Stimulated activated CD4-positive, alpha-beta T cell treated with anti-CD3 and anti-CD28 coated beads, Interleukin-15, amount 100 ng/mL, for 24 hours (primary cell): ENCODE measurements at regions not wholly inside any gene's neighbourhood (a gene's known extent, or its start where the extent isn't known, plus 50 kb on each side); places are given as distances from the start of the nearest gene placed in this dataset.
A peak's percentile ranks its signal among the peaks of the same experiment; 100 is the strongest.

Experiments
- DNase-seq: peaks from one replicate; pipeline ENCODE4 v3.0.0-alpha.2; 2020

- DNase-seq = no peak
These were observed 328.4 kb upstream of the POU3F1 start for GRCh38 chr1:38375035-38375434.

DNA sequence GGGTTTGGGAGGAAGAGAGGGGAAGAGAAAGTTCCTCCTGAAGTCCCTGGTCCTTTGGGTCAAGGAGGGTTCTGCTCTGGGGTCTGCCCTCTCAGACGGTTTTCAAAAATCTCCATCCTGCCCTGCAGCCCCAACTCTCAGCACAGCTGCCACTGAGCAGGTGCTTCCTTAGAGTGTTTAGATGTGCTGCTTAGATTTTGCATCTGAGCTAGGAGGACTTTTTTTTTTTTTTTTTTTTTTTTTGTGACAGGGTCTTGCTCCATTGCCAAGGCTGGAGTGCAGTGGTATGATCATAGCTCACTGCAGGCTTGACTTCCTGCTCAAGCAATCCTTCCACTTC is 324.9 kb upstream of the POU3F1 start:
- DNase-seq = no peak

- DNase-seq = no peak
These were observed 324.3 kb upstream of the POU3F1 start for GRCh38 chr1:38370716-38371504.

- DNase-seq = no peak
These were observed 318.6 kb upstream of the POU3F1 start for GRCh38 chr1:38365242-38365641.

DNA sequence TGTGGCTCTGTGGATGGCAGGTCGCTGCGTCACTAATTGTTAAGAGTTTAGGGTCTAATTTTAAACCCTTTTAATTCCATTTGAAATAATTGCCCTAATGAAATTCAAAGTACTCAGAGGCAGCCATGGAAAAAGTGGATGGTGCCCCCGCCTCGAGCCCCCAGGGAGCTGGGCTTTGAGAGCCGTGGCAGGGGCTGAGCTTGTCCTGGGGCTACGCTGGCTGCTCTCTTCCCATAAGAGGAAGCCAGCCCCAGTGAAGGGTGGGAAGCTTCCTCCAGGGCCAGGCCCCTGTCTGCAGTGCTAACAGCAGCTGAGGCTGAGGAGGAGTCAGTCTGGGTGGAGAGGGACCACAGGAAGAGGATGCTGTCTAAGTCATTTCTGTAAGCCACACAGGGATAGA is 315.0 kb upstream of the POU3F1 start:
- DNase-seq = no peak

GRCh38 chr1:38360807-38361206 is 314.2 kb upstream of the POU3F1 start:
- DNase-seq = no peak

GRCh38 chr1:38353956-38354355 is 307.4 kb upstream of the POU3F1 start:
- DNase-seq = no peak

DNA sequence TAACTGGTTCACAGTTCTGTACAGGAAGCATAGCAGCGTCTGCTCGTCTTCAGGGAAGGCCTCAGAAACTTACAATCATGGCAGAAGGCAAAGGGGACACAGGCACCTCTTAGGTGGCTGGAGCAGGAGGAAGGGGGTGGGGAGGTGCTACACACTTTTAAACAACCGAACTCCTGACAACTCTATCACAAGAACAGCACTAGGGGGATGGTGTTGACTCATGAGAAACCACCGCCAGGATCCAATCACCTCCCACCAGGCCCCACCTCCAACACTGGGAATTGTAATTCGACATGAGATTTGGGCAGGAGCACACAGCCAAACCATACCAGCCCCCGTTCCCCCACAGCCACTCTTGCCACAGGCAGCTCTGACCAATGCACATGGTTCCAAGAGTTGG is 306.3 kb upstream of the POU3F1 start:
- no peak for DNase-seq

DNA sequence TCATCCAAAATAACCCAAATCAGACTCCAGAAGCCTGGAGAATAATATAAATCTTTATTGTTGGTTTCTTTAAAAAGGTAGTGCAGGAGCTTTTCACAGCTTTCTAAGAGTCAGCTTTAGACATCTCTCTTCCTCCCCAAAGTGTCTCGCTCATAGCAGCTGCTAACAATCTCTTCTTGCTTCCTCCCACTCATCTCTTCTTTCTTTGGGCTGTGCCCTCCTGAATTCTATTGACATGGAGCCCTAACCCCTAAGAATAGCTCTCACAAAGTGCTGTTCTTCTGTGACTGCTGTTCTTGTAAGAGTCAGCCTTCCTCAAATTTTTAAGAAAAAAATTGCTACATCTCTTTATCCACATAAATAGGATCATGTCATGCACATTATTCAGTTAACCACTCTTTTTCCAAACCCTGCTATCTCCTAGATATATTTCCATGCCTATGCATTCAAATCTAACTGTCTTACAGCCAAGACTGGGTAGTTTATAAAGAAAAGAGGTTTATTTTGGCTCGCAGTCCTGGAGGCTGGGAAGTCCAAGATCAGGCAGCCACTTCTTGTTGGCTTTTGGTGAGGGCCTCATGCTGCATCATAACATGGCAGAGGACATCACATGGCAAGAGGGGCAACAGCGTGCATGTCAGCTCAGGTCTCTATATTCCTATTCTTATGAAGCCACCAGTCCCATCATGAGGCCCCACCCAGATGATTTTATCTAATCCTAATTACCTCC is 301.0 kb upstream of the POU3F1 start:
- no peak for DNase-seq

- peak; percentile 26 for DNase-seq
These were observed 298.1 kb upstream of the POU3F1 start for GRCh38 chr1:38344716-38345115.

DNA sequence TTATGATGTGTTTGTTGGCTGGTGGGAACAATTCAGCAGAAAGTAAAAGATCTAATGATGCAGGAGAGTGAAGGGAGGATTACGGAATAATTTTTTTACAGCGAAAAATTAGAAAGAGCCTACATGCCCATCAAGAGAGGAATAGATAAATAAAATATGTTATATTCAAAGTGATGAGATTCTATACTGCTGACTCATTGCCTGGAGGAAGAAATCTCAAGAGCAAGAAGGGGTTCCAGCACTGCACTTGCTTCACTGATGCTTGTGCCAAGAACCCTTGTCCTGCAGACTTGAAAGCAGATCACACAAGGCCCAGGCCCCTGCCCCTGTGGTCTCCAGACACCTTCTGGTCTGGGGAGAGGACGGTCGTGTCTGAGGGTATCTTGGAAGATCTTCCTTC is 295.1 kb upstream of the POU3F1 start:
- DNase-seq = no peak

DNA sequence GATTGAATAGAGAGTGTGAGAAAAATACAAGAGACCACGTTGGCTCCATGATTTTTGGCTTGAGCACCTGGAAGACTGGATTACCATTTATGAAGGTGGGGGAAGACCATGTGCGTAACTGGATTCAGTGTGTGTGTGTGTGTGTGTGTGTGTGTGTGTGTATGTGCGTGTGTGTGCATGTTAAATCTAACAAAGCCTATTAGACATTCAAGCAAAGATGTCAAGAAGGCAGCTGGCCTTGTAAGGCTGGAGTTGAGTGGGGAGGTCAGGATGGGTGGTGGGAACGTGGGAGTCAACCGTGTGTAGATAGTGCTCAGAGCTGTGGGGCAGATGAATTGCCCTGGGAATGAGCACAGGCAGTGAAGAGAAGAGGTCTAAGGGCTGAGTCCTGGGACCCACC is 293.8 kb upstream of the POU3F1 start:
- no peak for DNase-seq

DNA sequence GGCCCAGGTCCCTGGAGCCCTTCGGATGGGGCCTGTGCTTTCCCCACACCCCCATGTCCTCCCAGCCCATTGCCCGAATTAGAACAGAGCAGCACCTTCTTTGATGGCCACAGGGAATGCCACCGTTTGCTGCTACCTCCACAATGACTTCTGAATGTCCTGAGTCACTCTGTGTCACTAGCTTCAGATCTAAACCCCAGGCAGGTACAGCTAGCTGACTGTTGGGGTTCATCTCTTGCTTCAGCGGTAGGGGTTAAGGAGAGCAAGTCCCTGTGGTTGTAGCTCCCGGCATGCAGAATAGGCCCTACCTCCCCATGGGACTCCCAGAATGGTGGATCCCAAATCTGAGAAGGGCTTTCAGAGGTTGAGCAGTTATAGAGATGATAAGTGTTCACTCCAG is 291.1 kb upstream of the POU3F1 start:
- DNase-seq = no peak

DNA sequence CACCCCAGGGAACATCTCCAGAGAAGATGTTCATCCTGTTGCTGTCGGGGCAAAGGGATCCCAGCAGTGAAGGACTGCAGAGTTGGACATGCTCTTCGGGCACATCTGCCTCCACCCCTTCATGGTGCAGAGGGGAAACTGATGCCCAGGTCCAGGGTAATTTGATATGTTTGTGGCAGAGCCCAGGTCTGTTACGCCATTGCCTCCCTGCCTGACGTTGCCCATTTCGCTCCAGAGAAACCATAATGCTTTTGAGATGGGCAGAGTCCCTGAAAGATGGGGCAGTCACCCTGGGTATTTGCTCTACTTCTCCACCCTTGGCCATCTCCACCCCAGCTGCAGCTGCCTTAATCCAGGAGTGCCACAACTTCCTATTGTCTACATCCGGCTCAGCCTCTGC is 290.4 kb upstream of the POU3F1 start:
- no peak for DNase-seq

DNA sequence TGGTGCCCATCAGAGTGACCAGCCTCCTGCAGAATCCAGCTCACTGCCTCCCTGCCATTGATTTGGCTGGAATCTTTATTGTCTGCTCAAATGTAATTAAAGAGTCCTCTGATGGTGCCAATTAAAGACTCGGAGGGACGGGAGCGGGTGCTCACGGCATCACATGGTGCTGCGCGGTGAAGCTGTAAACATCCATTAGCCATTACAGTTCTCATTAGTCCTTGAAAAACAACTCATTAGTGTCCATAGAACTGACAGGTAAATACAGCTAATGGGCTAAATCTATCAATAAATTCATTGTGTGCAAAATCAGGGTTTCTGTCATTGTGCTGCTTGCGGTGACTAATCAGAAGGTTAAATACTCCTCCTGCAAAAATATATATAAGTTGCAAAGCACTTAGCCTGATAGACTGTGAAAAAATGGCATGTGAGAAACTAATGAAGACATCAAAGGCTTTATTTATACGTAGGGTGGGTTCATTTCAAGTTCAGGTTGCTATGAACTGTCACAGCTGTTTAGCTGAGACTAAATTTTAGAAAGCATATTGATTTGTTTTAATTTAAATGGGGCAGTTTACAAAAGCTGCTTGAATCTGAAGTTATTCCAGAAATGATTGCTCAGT is 289.8 kb upstream of the POU3F1 start:
- DNase-seq = no peak

GRCh38 chr1:38334930-38335592 is 288.5 kb upstream of the POU3F1 start:
- DNase-seq = peak; percentile 36

- DNase-seq = no peak
These were observed 286.2 kb upstream of the POU3F1 start for GRCh38 chr1:38332649-38333310.

GRCh38 chr1:38331496-38332210 is 285.1 kb upstream of the POU3F1 start:
- no peak for DNase-seq

- no peak for DNase-seq
These were observed 284.2 kb upstream of the POU3F1 start for GRCh38 chr1:38330799-38331198.

GRCh38 chr1:38329644-38330043 is 283.1 kb upstream of the POU3F1 start:
- DNase-seq = no peak

GRCh38 chr1:38328278-38329035 is 281.9 kb upstream of the POU3F1 start:
- DNase-seq = no peak

DNA sequence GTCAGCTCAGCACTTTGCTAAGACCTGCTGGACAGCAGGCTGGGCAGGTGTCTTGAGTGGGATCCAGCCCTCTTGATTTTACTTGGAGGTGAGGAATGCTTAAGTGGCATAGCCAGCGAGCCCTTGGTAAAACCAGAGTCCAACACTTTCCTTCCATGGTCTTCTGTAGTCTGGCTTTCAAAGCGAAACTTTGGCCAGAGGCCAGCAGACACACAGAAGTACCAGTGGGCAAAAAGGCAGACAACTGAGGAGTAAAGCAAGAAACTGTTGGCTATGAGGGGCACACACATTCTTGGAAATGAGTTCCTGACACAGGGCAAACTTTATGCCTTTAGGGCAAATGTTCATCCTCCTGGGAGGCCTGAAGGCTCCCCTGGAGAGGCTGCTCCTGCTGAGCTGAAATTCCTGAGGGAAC is 281.0 kb upstream of the POU3F1 start:
- no peak for DNase-seq
